K562 (cell line): ENCODE measurements at regions not wholly inside any gene's neighbourhood (a gene's known extent, or its start where the extent isn't known, plus 50 kb on each side); places are given as distances from the start of the nearest gene placed in this dataset.

Experiments
- ATAC-seq: fragments of 200-7000 bp; cut with Tn5 transposase; 3 replicates; pipeline ENCODE4 v1.9.1; 2020; ENCODE audit warnings: moderate library complexity
- BruUV-seq: library from RNA; stranded (reverse); fragments of 400-500 nt; replicated peaks from 2 replicates; lab custom pipeline; 2021; lab: Mats Ljungman, UMichigan
- CTCF ChIA-PET: fragments of 300-600 bp; formaldehyde crosslinking; extraction: SDS; loops from one replicate; lab custom pipeline; 2021; ENCODE audit warnings: low intra/inter-chr PET ratio; lab: Yijun Ruan, JAX
- POLR2A ChIA-PET: fragments of 300-600, 350-650 bp; sonication (Branson Sonifier 250); formaldehyde crosslinking; extraction: SDS; loops from one replicate; lab custom pipeline; 2021; ENCODE audit warnings: antibody characterized with exemption, inconsistent platforms; lab: Yijun Ruan, JAX
- DNase-seq, 4 experiments: peaks; one replicate each; pipeline versions ENCODE4 v3.0.0 to v3.0.0-alpha.2; 2011 to 2018; ENCODE audit warnings: low spot score in 3 of 4, mixed read lengths in 3 of 4; ENCODE audit errors: extremely low read depth in 1 of 4
- FAIRE-seq: peaks from 2 replicates; lab custom pipeline; 2011; peaks lifted over from hg19 to GRCh38; lab: Jason Lieb, UNC
- H2AFZ ChIP-seq: 2 replicates; pipeline ENCODE4 v1.6.0; 2011; ENCODE audit warnings: low read depth, low read length, control low read depth, inconsistent platforms
- H3K27ac ChIP-seq: fragments of 200-600 bp; 3 replicates; pipeline ENCODE4 v1.8.0; 2011; ENCODE audit warnings: low read depth, mild to moderate bottlenecking, control low read depth, inconsistent platforms, low read length, moderate library complexity, mixed read lengths; ENCODE audit errors: extremely low read depth
- H3K27me3 ChIP-seq, 2 experiments: fragments of 300-600 bp in 1 of 2; 2 replicates in 1 of 2; 3 replicates in 1 of 2; pipeline versions ENCODE4 v1.6.0 to v1.8.0; 2011; ENCODE audit warnings: inconsistent platforms in 2 of 2, low read length in 2 of 2, mild to moderate bottlenecking in 1 of 2, mixed read lengths in 1 of 2, moderate library complexity in 1 of 2; ENCODE audit not compliant: control insufficient read depth in 2 of 2, insufficient read depth in 2 of 2
- H3K36me3 ChIP-seq: fragments of 300-600 bp; 3 replicates; pipeline ENCODE4 v1.8.0; 2011; ENCODE audit warnings: mild to moderate bottlenecking, low read length, inconsistent platforms; ENCODE audit not compliant: control insufficient read depth, insufficient read depth
- H3K4me1 ChIP-seq, 2 experiments: fragments of 200-600 bp in 1 of 2; replicated peaks in 1 of 2; 2 replicates in 1 of 2; 3 replicates in 1 of 2; pipeline versions ENCODE4 v1.5.1 to v1.8.0; 2011; ENCODE audit warnings: inconsistent platforms in 2 of 2, low read length in 2 of 2, mild to moderate bottlenecking in 1 of 2, mixed read lengths in 1 of 2, moderate library complexity in 1 of 2; ENCODE audit not compliant: control insufficient read depth in 2 of 2, insufficient read depth in 2 of 2
- H3K4me2 ChIP-seq: 2 replicates; pipeline ENCODE4 v1.6.1; 2011; ENCODE audit warnings: low read length, control low read depth, inconsistent platforms, mixed read lengths; ENCODE audit not compliant: insufficient read depth
- H3K4me3 ChIP-seq: fragments of 200-600 bp; sonication (generic), shearing (Covaris generic); 2 replicates; pipeline ENCODE4 v1.5.1; 2016; ENCODE audit warnings: control low read depth, inconsistent platforms
- H3K79me2 ChIP-seq: fragments of 200-600 bp; 3 replicates; pipeline ENCODE4 v1.8.0; 2011; ENCODE audit warnings: low read length, inconsistent platforms; ENCODE audit not compliant: control insufficient read depth, insufficient read depth
- H3K9ac ChIP-seq, 2 experiments: 2 replicates each; pipeline versions ENCODE4 v1.6.0 to v1.6.1; 2011; ENCODE audit warnings: low read depth in 2 of 2, low read length in 2 of 2, control low read depth in 1 of 2, inconsistent platforms in 1 of 2, mild to moderate bottlenecking in 1 of 2, mixed read lengths in 1 of 2; ENCODE audit not compliant: insufficient read depth in 1 of 2
- H3K9me1 ChIP-seq: one replicate; pipeline ENCODE4 v1.6.0; 2011; ENCODE audit warnings: inconsistent platforms, mild to moderate bottlenecking, low read length, moderate library complexity; ENCODE audit not compliant: control insufficient read depth, insufficient read depth
- H3K9me3 ChIP-seq: replicated peaks from 2 replicates; pipeline ENCODE4 v1.5.1; 2011; ENCODE audit warnings: low read depth, low read length, inconsistent platforms; ENCODE audit not compliant: control insufficient read depth, insufficient read depth
- H4K20me1 ChIP-seq: replicated peaks from 2 replicates; pipeline ENCODE4 v1.6.1; 2011; ENCODE audit warnings: low read length, inconsistent platforms, mixed read lengths; ENCODE audit not compliant: control insufficient read depth, insufficient read depth
- ARID2 ChIP-seq: fragments of 450-650 bp; IDR thresholded peaks from 2 replicates; pipeline ENCODE4 v1.6.1; 2017; ENCODE audit warnings: antibody characterized with exemption, mild to moderate bottlenecking
- CBX2 ChIP-seq: fragments of 200-600 bp; sonication (generic); IDR thresholded peaks from one replicate; pipeline ENCODE4 v1.6.1; 2012; ENCODE audit warnings: mild to moderate bottlenecking, low read length, inconsistent platforms; ENCODE audit not compliant: insufficient read depth, poor library complexity, severe bottlenecking
- CHD2 ChIP-seq: IDR thresholded peaks from 2 replicates; pipeline ENCODE4 v1.6.1; 2011; ENCODE audit warnings: low read depth, low read length
- CREB1 ChIP-seq, 2 experiments: sonication (generic) in 1 of 2; formaldehyde crosslinking in 1 of 2; IDR thresholded peaks; 2 replicates each; pipeline versions ENCODE4 v1.6.1 to v1.8.0; 2012 to 2022; ENCODE audit warnings: inconsistent platforms in 1 of 2, mild to moderate bottlenecking in 1 of 2, missing genetic modification reagents in 1 of 2, moderate library complexity in 1 of 2
- FOXK1 ChIP-seq: sonication (generic); formaldehyde crosslinking; IDR thresholded peaks from 2 replicates; pipeline ENCODE4 v1.8.0; 2022; ENCODE audit warnings: missing genetic modification reagents, mild to moderate bottlenecking, borderline replicate concordance
- GATA2 ChIP-seq: sonication (generic); formaldehyde crosslinking; IDR thresholded peaks from 2 replicates; pipeline ENCODE4 v1.4.0; 2020; ENCODE audit warnings: mild to moderate bottlenecking, missing genetic modification reagents
- HEY1 ChIP-seq: fragments of 250-450 bp; sonication (Bioruptor Pico); IDR thresholded peaks from 2 replicates; pipeline ENCODE4 v1.5.0; 2020; ENCODE audit warnings: mild to moderate bottlenecking, moderate library complexity, borderline replicate concordance
- IRF9 ChIP-seq: fragments of 450-650 bp; IDR thresholded peaks from 2 replicates; pipeline ENCODE4 v1.6.1; 2016; ENCODE audit warnings: missing biosample characterization, missing genetic modification characterization
- JUND ChIP-seq, 2 experiments: IDR thresholded peaks; 2 replicates in 1 of 2; 3 replicates in 1 of 2; pipeline ENCODE4 v1.6.1; 2011; ENCODE audit warnings: borderline replicate concordance in 2 of 2, low read depth in 2 of 2, low read length in 2 of 2, improper control_type of control experiment in 1 of 2, missing biosample characterization in 1 of 2, missing genetic modification characterization in 1 of 2, missing genetic modification reagents in 1 of 2
- MEF2D ChIP-seq: conservative IDR thresholded peaks from 2 replicates; pipeline ENCODE4 v1.6.1; 2016; ENCODE audit warnings: low read depth, missing genetic modification characterization, missing compliant biosample characterization
- MXI1 ChIP-seq: IDR thresholded peaks from 2 replicates; pipeline ENCODE4 v1.6.1; 2011; ENCODE audit warnings: low read depth, mild to moderate bottlenecking, improper control_type of control experiment, low read length
- RCOR1 ChIP-seq, 2 experiments: IDR thresholded peaks; 2 replicates each; pipeline ENCODE4 v1.6.1; 2012; ENCODE audit warnings: low read depth in 2 of 2, low read length in 2 of 2, borderline replicate concordance in 1 of 2, improper control_type of control experiment in 1 of 2
- RFX7 ChIP-seq: fragments of 250-450 bp; sonication (Bioruptor Pico); IDR thresholded peaks from 2 replicates; pipeline ENCODE4 v1.5.1; 2021; ENCODE audit warnings: mild to moderate bottlenecking
- SP1 ChIP-seq: sonication (generic); formaldehyde crosslinking; IDR thresholded peaks from 2 replicates; pipeline ENCODE4 v1.8.1; 2022; ENCODE audit warnings: mild to moderate bottlenecking, missing genetic modification reagents
- ZNF12 ChIP-seq: sonication (generic); formaldehyde crosslinking; IDR thresholded peaks from 2 replicates; pipeline ENCODE4 v1.4.0; 2020; ENCODE audit warnings: mild to moderate bottlenecking, missing genetic modification reagents
- ZNF444 ChIP-seq: fragments of 250-450 bp; sonication (Bioruptor Pico); IDR thresholded peaks from 2 replicates; pipeline ENCODE4 v1.4.0; 2020; ENCODE audit warnings: mild to moderate bottlenecking, moderate library complexity
- ZNF695 ChIP-seq: fragments of 450-650 bp; formaldehyde crosslinking; IDR thresholded peaks from 2 replicates; pipeline ENCODE4 v1.4.0; 2020; ENCODE audit warnings: mild to moderate bottlenecking, moderate library complexity
- ZZZ3 ChIP-seq: fragments of 450-650 bp; IDR thresholded peaks from 2 replicates; pipeline ENCODE4 v1.6.1; 2016; ENCODE audit warnings: antibody characterized with exemption, mild to moderate bottlenecking, moderate library complexity
- WGBS: fragments of 100-300 bp; shearing (Covaris generic); methylation state at CpG from one replicate; pipeline ENCODE4 v1.1.6; 2016; ENCODE audit warnings: low coverage, mixed read lengths; ENCODE audit not compliant: insufficient coverage; ENCODE audit errors: missing lambda C conversion rate; 5-methylcytosine and 5-hydroxymethylcytosine counted together
- in situ Hi-C: fragments of 300-500 bp; cut with MboI; formaldehyde crosslinking; loops from 4 replicates; pipeline ENCODE4 v1.15.0; 2018; ENCODE audit warnings: inconsistent platforms, mixed read lengths
- intact Hi-C: fragments of 100-400 bp; cut with micrococcal nuclease; formaldehyde crosslinking; loops from 2 replicates; pipeline ENCODE4 v1.14.2; 2022
- TF ChIP-seq, protein P1 (sequence below): fragments of 450-650 bp; formaldehyde crosslinking; IDR thresholded peaks from 2 replicates; pipeline ENCODE4 v1.4.0; 2022; ENCODE audit warnings: missing genetic modification characterization

GRCh38 chr7:106165337-106165736 lies 53.2 kb upstream of the SYPL1 start:
- H3K27ac ChIP-seq, result no peak overlapping the region
- H3K9ac ChIP-seq, result no peak overlapping the region
- no peak overlapping the region for H3K4me2 ChIP-seq
- DNase-seq (no peak), FAIRE-seq (no peak), ATAC-seq (no peak)
- TF ChIP-seq HEY1 (CRISPR knock-in tag) (no peak), ZNF695 (CRISPR knock-in tag) (no peak), CHD2 (no peak), IRF9 (tag) (no peak), ZZZ3 (no peak), ARID2 (no peak), MEF2D (tag) (no peak), ZNF12 (CRISPR knock-in tag) (no peak), MXI1 (no peak), CBX2 (no peak), JUND (IDR thresholded peaks at IDR 0.05; ENCODE audit: borderline replicate concordance, low read depth, low read length) (no peak), JUND (tag; IDR thresholded peaks at IDR 0.05; ENCODE audit: borderline replicate concordance, low read depth, low read length) (no peak), SP1 (no peak), ZNF444 (CRISPR knock-in tag) (no peak), FOXK1 (CRISPR knock-in tag) (no peak), GATA2 (CRISPR knock-in tag) (no peak), RCOR1 (IDR thresholded peaks at IDR 0.05; ENCODE audit: borderline replicate concordance in 1 of 2, low read depth in 2 of 2, low read length in 2 of 2) (no peak), CREB1 (IDR thresholded peaks at IDR 0.05) (no peak), CREB1 (CRISPR knock-in tag; IDR thresholded peaks at IDR 0.05) (no peak), RFX7 (CRISPR knock-in tag) (no peak)
- TF ChIP-seq, protein P1, sequence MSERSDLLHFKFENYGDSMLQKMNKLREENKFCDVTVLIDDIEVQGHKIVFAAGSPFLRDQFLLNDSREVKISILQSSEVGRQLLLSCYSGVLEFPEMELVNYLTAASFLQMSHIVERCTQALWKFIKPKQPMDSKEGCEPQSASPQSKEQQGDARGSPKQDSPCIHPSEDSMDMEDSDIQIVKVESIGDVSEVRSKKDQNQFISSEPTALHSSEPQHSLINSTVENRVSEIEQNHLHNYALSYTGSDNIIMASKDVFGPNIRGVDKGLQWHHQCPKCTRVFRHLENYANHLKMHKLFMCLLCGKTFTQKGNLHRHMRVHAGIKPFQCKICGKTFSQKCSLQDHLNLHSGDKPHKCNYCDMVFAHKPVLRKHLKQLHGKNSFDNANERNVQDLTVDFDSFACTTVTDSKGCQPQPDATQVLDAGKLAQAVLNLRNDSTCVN (CRISPR knock-in tag), result no peak
- no peaks in the 10 kb centered on the region for H3K9me1 ChIP-seq
- peaks cover 0 to 13% of the 10 kb centered on the region in 2 experiments; a peak in 1 of 5 replicates for H3K27me3 ChIP-seq
- ChIA-PET POLR2A (interaction anchor here (0.6 to 1.1 kb wide), 2 partner anchors 19 to 204 kb away, joined by 3 read pairs; no protein-coding TSS in a partner anchor), CTCF (interaction anchor here (0.6 to 3.2 kb wide), 2 partner anchors 108 to 136 kb away, joined by 8 to 34 read pairs; no protein-coding TSS in a partner anchor)
- BruUV-seq, result no TSS peak
- no peaks in the 10 kb centered on the region for H3K4me1 ChIP-seq
- no peak overlapping the region for H3K4me3 ChIP-seq
- no peak overlapping the region for H2AFZ ChIP-seq
- 0 out of 2 replicates have a peak, but pooled peaks cover 2% of the 10 kb centered on the region for H3K9me3 ChIP-seq
- WGBS, result 2% methylated on average over 2 of the region's 2 CpGs
- no peaks in the 10 kb centered on the region for H3K79me2 ChIP-seq
- in situ Hi-C loops, result no loop called here
- H3K36me3 ChIP-seq, result no peaks in the 10 kb centered on the region
- no peaks in the 10 kb centered on the region for H4K20me1 ChIP-seq
- intact Hi-C loops, result no loop called here
